Activated effector memory CD4-positive, alpha-beta T cell treated with anti-CD3 and anti-CD28 coated beads, Interleukin-2, amount 50 U/mL, for 16 hours (primary cell): ENCODE measurements at regions not wholly inside any gene's neighbourhood (a gene's known extent, or its start where the extent isn't known, plus 50 kb on each side); places are given as distances from the start of the nearest gene placed in this dataset.

ENCODE experiments used
- DNase-seq: peaks from one replicate; pipeline ENCODE4 v3.0.0-alpha.2; 2020

DNA sequence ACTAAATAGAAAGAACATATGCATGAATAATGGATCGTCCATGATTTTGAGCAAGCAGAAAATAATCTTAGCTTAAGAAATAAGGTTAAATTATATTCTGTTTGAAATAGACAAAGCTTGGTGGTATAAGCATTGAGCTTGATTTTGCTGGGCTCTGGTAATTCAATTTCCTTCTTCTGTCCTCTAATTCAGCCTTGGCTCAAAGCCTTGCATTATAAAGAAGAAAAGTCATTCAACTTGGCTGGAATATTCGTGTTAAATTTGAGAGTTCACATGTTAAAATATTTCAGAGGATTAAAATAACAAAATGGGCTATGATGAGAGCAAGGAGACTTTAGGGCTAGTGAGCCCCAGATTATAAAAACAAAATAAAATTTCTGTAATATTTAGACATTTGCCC is 415.4 kb upstream of the PCDH20 start:
- DNase-seq: no peak

DNA sequence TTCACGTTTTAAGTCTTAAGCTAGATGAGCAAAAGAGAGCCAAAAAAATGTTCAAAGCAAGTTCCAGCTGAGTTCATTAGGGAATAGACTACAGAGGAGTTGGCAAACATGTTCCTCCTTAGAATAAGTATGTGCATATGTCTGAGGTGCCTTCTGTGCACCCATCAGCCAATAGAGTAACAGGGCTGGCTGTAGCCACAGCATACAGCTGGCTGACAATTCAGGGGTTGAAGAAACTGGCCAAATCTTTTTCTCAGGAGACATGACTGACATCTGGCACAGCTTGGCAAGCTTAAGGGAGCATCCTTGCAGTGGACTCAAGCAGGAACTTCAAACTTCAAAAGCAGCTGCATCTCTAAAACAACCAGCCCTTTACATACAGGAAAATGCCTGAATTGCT is 414.8 kb upstream of the PCDH20 start:
- no peak for DNase-seq

GRCh38 chr13:61824168-61824567 is 408.5 kb upstream of the PCDH20 start:
- no peak for DNase-seq

DNA sequence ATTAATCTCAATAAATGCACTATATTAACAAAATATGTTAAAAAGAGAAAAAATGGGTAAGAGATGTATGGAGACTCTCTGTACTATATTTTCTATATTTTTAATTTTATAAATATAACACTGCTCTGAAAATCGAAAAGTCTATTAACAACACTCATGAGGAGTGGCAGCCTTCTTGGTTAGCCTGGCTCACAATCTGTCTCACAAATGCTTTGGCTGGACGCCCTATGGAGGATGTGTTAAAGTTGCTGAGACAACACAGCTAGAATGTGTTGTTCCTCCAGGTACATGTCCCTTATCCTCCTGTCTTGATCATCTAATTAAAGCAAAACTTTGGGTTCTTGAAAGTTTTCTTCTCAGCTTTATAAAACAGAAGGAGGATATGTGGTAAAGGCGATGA is 396.6 kb upstream of the PCDH20 start:
- DNase-seq: no peak

DNA sequence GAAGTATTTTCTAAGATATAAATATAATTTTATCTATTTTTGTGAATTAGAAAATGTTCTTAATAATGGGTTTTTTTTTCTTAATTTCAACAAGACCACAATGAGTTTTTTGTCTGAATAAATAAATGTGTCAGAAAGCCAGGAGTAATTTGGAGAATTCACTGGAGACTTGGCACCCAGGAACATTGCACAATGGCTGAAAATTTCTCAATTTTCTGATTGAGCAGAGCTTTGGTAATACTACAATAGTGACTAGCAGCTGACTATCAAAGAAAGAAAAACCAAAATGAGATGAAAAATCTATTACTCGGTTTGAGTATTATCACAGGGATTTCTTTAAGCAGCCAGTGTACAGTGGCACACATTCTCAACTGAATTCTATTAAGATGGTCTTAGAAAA is 394.4 kb upstream of the PCDH20 start:
- no peak for DNase-seq

DNA sequence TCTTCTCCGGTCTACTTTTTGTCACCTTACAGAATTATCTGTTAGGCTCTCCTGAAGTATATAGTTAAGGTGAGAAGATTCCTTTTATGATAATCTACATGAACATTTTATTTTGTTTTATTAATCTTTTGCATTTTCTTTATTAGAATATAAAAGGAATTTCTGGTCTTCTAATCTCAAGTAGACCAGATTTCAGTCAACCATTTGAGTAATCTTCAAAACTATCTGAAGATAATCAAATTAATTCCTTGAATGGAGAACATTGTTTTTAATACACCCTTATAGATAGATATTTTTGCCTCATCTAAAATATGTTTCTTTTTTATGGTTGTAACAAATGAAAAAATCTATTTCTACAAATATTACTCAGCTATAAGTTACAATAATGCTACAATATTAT is 381.7 kb upstream of the PCDH20 start:
- DNase-seq: no peak

GRCh38 chr13:61795580-61795979 is 379.9 kb upstream of the PCDH20 start:
- no peak for DNase-seq

- no peak for DNase-seq
Observed at GRCh38 chr13:61779456-61779855, 363.8 kb upstream of the PCDH20 start.

GRCh38 chr13:61778531-61778930 is 362.9 kb upstream of the PCDH20 start:
- no peak for DNase-seq

DNA sequence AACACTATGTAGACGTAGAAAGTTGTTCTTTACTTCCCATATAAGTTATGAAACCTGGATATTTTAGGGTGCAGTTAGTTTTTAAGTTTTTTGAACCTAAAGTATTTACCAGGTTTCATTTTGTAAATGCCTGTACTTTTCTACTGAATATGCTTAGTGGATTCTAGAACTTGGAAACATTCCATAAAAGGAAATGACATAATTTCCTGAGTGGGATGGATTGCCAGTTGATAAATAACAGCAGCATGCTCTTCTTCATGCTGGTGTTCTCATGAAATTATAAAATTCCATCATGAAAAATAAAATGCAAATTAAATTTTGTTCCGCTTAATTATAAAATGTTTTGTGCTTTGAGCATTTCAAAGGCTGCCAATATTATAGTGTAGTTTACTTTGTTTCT is 362.2 kb upstream of the PCDH20 start:
- DNase-seq: no peak

DNA sequence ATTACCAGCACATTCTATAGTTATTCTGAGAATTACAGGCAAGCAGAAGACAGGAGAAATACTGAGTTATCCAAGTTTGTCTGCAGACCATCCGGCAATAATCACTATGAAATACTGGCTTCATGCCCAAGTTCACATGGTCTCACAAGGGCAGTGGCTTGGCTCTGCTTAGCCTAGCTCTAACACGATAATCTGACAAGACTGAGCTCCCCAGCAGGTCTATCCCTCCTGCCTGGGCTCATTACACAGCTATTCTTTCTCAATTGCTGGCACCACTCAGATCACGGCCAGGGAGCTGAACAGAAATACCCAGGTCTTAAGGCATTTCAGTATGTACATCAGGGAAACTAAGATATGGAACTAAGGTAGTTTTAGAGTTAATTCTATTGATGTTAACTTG is 361.6 kb upstream of the PCDH20 start:
- DNase-seq: no peak

GRCh38 chr13:61774903-61775302 is 359.3 kb upstream of the PCDH20 start:
- DNase-seq: no peak

- no peak for DNase-seq
Observed at GRCh38 chr13:61770681-61771080, 355.0 kb upstream of the PCDH20 start.

DNA sequence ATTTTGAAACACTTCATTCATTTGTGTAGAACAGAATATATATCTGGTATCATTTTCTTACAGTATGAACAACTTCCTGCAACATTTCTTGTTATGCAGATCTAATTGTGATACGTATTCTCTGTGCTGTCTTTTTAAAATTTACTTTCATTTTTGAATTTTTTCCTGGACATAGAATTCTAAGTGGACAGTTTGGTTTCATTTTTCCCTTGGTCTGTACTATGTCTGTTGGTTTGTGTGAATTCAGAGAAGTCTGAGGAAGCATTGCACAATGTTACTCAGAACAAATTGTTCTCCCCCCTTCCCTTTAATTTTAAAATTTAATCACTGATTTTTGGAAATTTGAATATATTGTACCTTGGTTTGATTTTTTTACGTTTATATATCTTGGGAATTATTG is 352.5 kb upstream of the PCDH20 start:
- DNase-seq: no peak

- DNase-seq: no peak
Observed at GRCh38 chr13:61766667-61767058, 351.0 kb upstream of the PCDH20 start.

DNA sequence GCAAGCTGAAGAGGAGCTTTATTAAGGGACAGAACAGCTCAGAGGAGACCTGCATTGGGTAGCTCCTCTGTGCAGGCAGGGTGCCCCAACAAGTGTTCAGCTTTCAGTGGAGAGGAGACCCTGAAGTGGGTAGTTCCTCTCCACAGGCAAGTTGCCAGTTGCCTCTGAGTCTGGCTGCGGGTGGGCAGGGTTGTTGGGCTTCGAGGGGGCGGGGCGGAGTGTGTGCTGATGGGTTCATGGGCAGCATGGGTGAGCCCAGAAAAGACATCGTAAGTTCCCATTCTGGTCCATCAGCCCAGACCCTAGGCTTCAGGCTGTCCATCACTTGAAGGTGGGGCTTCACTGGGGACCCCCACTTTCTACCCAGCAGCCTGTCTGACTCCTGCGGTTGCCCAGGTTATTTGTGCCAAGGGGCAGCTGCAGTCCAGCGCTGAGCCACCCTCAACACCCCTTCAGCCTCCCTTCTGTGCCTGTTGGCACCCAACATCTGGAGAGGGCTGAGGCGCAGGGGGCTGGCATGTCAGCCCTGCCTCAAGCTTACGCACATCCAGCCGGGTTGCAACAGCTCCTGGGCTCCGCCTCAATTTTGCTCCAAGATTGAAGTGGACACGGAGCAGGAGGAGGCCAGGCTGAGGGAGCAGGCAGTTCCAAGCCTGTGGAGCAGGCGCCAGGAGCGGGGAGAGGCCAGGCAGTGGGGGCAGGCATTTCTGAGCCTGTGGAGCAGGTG is 350.5 kb upstream of the PCDH20 start:
- DNase-seq: no peak

GRCh38 chr13:61765181-61765742 is 349.6 kb upstream of the PCDH20 start:
- DNase-seq: no peak

DNA sequence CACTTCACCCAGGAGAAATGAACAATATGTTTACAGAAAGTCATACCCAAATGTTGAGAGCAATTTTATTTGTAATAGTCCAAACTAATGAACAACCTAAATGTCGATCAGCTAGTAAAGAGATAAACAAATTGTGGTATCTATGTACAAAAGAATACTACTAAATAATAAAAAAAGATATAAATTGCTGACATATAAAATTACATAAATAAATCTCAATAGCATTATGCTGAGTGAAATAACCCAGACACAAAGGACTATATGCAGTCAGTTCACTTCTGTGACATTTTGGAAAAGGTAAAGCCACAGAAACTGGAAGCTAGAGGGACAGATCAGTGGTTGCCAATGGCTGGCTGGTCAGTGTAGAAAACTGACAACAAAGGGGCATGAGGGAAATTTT is 346.0 kb upstream of the PCDH20 start:
- no peak for DNase-seq

- no peak for DNase-seq
Observed at GRCh38 chr13:61760102-61760501, 344.5 kb upstream of the PCDH20 start.

DNA sequence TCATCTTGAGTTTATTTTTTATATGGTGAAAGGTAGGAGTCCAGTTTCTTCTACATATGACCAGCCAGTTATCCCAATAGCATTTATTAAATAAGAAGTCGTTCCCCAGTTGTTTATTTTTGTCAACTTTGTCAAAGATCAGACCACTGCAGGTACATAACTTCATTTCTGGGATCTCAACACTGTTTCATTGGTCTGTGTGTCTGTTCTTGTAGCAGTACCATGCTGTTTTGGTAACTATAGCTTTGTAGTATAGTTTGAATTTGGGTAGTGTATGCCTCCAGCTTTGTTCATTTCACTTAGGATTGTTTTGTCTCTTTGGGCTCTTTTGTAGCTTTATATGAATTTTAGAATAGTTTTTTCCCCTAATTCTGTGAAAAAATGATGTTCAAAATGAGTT is 340.4 kb upstream of the PCDH20 start:
- DNase-seq: no peak

GRCh38 chr13:61751039-61751438 is 335.4 kb upstream of the PCDH20 start:
- no peak for DNase-seq

DNA sequence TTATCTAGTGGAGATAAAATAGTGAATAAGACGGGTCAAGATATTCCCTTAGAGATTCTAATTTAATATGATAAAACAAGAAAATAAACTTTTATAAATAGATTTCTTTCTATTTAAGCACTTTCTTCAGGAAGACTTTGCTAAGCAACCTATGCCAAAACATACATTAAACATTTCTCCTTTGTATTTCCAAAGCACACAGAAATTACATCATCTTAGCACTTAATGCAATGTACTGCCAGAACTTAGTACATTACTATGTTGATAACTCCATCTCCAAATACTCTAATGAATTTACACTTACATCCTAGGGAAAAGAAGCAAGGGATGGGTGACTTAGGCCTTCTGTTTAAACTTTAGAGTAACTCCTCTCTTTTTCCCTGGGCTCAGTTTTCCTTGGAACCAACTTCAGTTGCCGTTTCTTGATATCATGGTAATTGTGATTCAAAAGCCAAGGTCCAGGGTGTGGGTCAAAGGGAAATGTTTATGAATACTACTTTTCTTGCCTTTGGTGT is 322.6 kb upstream of the PCDH20 start:
- DNase-seq: no peak

DNA sequence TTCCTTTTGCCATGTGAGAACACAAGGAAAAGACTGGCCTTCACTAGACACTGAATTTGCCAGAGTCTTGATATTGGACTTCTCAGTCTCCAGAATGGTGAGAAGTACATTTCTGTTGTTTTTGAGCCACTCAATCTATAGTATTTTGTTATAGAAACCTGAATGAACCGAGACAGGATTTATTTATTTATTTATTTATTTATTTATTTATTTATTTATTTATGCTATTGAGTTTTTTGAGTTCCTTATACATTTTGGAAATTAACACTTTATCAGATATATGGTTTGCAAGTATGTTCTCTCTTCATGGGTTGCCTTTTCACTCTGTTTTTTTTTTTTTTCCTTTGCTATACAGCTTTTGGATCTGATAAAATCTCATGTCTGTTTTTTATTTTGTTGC is 319.0 kb upstream of the PCDH20 start:
- DNase-seq: no peak

- DNase-seq: no peak
Observed at GRCh38 chr13:61728471-61728870, 312.8 kb upstream of the PCDH20 start.

DNA sequence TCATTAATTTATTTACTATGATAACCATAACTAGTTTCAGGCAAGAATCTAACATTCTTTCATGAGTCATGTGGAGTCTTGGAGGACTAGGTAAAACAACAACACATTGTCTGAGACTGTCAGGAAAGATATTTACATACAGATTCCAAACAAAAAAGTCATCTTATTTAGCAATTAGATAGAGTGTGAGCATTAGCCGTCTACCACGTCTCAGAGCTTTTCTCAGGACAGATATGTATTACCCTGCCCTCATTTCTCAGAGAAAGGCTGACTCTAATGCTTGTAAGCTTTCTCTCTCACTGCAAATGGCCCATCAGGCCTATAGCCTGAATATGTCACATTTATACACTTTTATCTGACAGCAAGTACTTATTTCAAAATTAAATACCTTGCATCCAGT is 312.1 kb upstream of the PCDH20 start:
- DNase-seq: no peak
